Activated gamma-delta T cell treated with Interleukin-2 at 50 U/mL for 16 hours (primary cell): ENCODE measurements at regions not wholly inside any gene's neighbourhood (a gene's known extent, or its start where the extent isn't known, plus 50 kb on each side); places are given as distances from the start of the nearest gene placed in this dataset.

Source experiments
- DNase-seq: peaks from one replicate; pipeline ENCODE4 v3.0.0-alpha.2; 2020

DNA sequence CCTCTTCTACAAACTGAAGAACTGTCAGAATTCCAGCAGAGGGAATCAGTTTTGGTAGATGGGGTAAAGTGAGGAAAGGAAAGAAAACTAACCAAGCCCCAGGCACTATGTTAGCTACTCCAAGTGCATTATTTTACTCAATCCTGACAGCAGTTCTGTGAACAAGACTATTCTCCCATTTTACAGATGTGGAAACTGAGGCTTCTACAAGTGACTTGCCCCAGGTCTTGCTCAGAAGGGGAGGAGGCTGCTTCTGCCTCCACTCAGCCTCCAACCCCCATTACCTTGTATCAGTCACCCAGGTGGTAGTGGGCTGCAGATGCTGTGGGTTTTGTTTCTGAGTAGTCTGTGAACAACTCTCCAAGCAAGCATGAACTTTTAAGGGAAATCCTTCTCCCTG, 315.2 kb upstream of the MAF start:
- no peak for DNase-seq

DNA sequence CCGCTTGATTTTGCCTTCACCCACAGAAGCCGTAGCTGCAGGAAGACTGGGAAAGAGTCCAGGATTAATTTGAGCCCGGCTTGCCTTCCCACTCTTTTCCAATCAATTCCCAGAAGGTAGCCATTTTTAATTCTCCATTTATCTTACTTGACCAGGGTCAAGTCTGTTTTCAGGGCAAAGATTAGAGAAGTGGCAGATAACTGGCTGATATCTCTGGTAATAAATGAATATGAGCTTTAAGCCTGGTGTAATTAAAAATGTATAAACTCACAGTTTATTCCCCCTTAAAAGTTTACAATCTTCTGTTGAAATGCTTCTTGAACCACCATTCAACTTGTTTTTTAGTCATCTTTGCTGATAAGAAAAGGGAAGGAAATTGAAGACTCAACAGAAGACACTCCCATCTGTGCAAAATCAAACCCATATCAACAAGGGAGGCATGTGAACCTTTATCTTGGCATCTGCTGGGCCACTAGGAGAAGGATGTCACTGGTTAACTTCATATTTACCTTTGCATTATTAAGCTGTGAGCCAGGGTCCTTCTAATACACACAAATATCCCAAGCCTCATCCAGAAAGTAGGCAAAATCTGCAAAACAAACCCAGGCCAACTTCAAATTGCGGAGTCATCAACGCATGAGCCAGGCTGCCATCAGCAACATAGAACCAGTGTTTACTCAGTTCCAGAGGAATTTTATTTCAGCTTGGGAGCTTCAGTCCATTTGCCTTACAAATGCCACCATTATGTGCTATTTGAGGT, 314.6 kb upstream of the MAF start:
- DNase-seq, result no peak

DNA sequence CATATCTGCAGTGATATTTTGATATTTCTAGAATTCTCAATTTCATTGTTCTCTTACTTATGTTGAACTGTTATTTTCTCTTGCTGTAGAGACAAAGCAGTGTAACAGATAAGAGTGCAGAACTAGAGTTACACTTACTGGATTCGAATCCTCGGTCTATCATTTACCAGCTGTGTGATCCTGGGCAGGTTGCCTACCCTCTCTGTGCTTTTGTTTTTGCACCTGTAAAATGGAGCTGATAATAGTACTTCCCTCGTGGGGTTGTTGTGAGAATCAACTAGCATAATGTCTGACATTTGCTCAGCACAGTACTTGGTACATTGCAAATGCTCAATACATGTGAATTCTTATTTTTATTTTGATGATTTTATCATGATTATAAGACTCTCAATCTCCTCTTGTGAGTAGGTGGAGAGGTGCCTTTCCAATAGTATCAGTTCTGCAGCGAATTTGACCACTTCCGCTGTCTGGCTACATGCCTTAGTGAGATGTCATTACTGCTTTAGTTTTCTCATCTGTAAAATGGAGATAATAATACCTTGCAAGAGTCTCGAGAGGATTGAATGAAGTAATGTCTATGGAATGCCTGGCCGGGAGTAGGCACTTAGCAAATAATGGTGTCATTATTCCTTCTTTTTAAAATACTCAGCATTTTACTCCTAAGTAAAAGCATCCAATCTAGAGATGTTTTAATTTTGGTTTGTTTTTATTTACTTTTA, 312.2 kb upstream of the MAF start:
- DNase-seq, result no peak

DNA sequence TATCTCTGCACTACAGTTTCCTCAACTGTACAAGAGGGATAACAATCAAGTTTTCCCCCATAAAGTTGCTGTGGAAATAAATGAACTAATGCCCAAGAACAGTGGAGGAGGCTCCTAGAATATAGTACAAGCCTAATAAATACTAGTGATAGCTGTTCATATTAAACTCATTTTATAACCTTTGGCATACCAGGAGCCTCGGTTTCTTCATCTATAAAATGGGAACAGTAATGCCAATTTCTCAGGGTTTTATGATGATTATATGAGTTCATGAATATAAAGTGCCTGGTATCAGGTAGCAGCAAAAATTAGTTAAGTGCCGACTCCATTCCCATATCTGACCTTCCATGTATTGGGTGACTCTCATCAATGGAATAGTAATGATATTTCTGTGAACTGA, 311.1 kb upstream of the MAF start:
- DNase-seq, result no peak

DNA sequence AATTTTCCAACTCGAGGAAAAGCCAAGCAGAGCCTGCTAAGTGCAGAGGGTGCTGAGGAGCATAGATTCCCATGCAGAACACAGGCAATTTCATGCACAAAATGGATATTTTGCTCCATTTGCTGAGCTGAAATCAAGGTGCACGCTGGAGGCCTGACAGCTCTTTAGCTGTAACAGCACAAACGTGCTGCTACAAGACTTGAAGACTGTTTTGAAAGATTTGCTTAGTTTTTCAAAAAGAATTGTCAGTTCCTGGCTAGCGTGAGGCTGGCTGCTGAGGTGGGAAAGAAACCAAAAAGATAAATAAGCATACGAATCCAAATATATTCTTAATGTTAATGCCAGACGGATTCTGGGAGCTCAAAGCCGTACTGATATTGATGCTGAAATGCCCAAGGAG, 309.0 kb upstream of the MAF start:
- no peak for DNase-seq

DNA sequence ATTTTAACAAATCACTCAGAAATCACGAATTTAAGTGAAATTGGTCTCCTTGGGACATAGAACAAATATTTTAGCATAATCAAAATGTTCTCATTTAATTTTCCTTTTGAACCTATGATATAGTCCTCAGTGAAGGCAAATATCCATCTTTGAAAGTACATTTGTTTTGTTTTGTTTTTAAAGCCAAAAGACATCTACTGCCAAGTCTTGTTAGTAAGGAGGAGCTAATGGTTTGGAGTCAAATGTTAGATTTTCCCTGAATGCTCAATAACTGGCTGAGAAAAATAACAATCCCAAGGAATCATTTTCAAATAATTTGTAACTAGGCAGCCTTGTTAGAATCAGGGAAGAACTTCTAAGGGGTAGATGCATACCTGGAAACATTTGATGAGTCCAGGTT, 302.9 kb upstream of the MAF start:
- no peak for DNase-seq

DNA sequence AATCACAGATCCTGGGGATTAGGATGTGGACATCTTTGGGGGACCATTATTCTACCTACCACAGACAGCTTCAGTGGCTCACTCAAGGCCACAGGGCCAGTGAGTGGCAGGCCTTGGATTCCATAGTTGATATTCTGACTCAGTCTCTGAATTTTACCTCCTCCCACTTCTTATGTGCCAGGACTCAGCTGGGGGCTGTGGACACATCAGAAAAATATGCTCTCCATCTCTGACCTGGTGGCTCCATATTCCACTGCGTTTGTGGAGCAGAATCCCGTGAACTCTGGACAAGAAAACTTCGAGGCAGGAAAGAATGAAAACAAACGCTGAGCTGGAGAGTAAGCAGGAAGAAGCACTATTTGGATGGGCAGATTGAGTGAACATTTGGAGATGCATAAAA, 301.8 kb upstream of the MAF start:
- no peak for DNase-seq

DNA sequence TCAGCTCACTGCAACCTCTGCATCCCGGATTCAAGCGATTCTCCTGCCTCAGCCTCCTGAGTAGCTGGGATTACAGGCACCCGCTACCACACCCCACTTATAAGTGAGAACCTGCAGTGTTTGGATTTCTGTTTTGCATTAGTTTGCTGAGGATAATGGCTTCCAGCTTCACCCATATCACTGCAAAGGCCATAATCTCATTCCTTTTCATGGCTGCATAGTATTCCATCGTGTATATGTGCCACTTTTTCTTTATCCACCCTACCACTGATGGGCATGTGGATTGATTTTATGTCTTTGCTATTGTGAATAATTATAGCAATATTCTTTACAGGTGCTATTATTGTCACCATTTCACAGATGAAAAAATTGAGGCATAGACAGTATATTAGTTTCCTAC, 301.0 kb upstream of the MAF start:
- DNase-seq, result no peak

DNA sequence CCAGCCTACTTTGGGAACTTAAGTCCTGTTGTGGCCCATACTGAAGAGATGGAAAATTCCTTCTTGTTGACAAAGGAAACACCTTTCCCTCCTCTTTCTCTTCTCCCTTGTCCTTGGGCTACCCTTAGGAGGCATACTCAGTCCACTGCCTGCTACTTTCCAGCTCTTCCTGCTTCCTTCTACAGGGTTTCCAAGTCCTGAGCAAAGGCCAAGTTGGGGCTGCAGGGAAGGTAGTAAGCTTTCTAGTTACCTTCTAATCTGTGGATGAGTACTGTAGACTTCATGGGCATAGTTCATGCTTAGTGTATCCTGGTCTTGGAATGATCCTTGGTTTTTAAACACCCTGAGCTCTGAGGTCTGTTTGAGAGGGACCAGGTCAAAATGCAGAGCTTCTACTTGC, 299.2 kb upstream of the MAF start:
- no peak for DNase-seq

DNA sequence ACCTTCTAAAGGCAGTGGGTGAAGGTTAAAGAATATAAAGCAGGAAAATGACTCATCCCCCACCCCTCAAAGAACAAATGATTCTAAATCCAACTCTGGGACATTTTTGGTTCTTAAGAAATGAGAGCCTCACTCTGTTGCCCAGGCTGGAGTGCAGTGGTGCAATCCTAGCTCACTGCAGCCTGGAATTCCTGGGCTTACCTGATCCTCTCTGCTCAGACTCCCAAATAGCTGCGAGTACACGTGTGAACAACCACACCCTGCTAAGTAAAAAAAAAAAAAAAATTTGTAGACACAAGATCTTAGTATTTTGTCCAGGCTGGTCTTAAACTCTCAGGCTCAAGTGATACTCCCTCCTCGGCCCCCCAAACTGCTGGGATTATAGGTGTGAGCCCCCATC, 298.8 kb upstream of the MAF start:
- DNase-seq, result no peak

DNA sequence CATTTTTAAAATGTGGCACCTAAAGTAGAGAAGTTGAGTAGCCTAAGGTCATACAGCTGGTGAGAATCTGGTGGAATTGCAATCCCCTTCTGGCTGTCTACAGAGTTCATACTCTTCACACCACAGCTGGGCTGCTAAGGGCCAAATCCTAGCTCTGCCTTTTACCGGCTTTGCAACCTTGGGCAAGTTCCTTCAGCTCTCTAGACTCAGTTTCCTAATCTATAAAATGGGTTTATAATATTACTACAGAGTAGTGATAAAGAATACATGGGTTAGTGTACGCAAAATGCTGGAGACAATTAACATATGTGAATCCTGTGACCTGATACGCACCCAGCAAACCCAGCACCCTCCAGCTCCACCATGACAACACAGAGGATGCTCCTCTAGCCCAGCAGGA, 298.2 kb upstream of the MAF start:
- DNase-seq, result no peak

DNA sequence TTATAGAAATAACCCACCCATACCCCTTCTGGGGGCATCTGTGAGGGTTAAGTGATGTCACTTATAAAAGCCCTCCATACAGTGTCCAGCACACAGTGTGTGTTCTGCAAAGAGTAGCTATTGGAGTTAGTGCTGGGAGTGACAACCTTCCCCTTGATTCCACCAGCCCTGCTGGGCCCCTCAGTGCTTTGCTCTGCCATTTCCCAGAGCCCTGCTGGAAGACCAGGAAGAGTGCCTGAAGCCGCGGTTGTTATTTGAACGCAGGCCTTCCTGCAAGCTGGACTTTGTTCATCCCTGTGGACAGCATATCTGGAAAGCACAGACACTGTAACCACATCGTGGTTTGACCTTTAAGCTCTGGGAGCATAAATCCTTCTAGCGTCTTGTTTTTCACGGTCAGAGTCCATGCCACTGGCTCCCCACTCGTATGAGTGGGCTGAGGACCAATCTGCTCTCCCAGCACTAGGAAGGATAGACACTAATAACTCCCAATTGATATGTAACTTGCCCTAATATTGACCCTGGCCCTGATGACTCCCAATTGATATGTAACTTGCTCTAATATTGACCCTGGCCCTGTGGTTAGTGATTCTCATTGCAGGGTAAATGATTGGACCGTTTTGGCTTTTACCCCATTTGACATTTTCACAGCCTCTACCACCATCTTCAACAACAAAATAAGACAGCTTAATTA, 297.1 kb upstream of the MAF start:
- no peak for DNase-seq

DNA sequence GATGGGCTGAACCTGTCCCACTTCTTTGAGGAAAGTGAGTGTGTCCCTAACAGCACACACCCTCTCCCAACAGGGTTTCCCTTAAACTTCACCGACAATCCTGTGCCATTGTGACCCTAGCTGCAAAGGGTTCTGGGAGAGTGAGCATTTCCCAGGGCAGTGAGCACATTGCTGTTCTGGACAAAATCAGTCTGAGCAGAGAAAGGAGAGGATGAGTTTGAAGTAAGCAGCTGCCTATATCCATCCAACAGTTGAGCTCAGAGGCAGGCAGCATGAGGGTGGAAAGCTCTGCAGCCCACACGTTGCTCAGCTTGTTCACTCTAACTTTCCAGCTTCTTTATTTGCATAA, 296.5 kb upstream of the MAF start:
- no peak for DNase-seq

DNA sequence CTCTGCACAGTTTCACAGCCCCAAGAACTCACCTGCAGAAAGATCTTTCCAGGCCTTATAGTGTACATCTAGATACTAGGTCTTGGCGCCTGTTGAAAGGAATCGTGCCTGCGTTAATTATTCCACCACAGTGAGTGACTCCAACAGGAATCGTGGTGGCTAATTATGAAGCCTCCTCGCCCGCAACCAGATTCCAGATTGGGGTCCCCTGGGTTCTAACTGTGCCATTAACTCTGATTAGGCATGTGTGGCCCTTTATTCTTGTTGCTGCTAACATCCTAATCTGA, 295.3 kb upstream of the MAF start:
- no peak for DNase-seq

DNA sequence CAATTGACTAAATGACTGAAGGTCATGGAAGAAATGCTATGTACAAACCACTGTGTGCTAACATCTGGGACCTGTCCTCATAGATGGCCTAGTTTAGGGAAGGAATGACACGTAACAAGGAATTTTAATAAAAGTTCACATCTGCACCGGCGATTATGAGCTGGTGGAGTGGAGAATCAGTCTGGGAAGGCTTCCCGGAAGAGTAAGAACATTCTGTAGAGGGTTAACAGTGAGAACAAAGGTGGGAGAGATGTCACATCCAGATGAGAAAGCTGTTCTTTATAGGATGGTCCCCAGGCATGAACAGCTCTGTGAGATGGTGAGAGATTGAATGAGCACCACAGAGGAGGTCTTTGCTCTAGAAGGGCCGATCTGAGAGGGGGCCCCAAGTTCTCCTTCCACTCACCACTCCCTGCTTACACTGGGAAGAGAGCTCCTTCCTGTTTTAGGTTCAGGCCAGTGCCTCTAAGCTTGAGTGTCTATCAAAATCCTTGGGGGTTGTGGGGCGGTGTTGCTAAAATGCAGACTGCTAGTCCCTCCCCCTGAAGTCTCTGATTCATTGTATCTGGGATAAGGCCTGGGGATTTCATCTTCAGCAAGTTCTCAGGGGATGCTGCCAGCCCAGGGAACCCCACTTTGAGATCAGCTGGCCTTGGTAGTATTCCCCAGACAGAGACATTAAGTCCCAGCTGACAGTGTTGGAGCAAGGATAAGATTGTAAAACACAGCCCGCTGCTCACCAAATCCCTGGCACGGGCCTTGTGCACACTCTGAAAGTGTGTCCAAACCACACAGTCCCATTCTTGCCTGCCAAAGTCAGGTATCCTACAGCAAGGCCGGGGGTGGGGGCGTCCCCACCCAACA, 294.7 kb upstream of the MAF start:
- DNase-seq, result no peak

DNA sequence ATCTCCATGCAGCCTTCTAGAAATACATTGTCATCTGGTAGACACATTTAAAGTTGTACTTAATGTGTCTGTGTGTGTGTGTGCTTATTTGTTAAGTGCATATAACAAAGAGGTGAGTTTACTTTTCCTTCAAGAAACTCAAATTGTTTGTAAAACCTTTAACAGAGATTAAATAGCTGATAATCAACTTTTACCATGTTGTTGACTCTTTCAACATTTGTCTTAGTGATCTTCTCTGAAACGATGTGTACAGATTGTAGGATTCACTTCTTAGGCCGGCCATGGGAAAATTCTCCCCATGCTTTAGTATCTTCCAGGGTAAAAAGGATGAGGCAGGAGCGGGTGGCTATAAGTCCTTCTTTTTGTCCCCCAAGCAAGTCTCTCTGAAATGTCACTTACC, 292.9 kb upstream of the MAF start:
- DNase-seq, result no peak

DNA sequence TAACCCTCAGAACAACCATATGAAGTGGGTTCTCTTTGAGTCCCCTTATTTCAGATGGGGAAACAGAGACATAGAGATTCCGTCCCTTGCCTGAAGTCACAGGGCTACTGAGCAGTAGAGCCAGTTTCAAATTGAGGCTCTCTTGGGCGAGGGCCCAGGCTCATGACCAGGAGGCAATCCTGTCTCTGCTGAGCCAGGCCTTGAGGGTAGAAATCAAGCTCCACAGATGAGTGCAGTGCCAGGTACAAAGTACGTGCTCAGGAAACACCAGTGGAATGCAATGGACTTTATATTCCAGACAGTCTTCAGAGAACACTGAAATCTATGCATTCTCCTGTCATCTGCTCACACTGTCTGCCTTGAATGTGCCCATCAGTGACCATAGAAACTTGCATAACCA, 291.7 kb upstream of the MAF start:
- no peak for DNase-seq

DNA sequence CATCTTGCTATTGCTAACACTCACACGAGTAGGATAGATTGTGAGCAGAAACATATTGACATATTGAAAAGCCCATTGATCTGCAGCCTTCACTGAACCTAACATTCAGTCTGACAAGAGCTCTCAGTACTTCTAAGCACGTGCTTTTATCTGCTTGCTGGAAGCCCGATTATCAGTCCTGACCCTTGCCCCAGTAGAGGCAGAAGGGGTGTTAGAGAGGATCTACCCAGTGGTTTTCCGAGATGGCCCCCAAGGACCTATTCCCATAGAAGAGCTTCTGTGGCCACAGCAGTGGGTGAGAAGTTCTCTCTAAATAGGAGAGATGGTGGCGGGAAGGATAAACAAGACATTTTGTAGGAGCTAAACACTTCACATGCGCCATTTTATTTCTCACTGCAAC, 290.9 kb upstream of the MAF start:
- DNase-seq, result no peak

DNA sequence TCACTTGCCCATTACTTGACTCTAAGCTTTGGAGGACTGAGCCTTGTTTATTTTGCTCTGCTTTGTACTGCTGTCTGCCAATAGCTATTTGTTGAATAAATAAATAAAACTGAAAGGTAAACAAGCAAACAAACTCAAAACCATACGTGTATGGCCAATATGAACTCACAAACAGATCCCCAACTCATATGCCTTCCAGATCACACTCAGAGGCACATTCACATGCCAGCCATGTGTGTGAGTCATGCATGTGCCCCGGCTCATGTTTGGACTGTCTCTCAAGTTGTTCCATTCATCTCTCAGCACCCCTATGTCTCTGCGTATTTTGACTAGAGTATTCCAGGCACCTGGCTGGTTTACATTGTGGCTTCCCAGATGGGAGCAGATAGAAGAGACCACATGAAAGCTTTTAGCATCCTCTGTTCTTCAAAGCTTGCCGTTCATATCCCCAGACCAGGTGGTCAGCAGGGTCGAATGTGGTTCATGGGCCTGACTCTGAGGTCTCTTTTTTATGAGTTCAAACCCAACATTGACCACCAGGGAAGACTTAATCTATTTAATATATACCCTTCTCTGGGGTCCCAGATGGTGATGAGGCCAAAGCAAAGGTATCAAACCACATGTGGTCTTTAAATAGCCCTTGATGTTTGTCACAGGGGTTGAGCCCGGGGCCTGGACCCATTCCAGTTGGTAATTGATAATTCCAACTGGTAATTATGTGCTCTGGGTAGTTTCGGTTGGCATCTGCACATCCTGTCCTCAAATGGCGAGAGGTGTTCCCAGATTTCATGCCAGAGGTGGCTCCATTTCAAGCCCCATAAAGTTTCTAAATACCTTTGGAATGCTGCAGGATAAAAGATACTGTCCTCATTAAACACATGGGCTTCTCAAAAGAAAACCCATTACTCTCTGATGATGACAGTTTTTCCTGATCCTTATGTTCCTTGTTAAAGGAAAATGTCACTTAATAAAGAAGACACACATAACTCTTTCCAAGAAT, 287.3 kb upstream of the MAF start:
- no peak for DNase-seq

DNA sequence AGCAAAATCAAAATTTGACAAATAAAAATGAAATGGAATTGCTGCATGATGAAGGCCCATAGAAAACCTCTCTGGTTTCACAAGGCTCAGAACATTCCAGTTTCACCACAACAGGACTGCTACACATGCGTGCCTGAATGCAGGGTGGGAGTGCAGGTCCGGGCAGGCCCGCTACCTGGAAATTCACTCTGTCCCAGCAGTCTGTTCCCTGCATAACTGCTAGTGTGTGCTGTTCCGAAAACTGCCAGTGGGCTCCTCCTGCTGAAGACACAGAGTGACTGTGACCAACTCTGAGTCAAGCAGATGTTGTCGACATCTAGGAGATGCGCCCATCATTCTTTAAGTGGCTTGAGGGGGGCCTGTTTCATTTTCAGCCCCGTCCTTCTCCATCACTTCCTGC, 284.8 kb upstream of the MAF start:
- DNase-seq, result no peak

DNA sequence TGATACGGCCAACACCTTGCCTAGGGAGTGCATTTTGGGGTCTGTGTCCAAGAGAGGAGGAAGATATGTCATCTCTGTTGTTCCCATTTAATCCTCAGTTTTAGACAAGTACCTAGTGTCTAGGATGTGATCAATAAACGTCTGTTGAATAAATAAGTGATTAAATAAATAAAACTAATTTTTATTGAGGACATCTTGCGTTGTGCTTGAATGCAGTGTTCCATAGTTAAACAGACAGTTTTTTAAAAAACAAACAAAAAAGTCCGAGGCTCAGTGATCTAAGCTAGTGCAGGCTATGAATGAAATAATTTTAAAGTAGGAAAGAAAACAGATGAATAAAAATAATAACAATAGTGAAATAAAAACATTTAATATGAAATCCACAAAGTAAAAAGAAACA, 283.0 kb upstream of the MAF start:
- no peak for DNase-seq

DNA sequence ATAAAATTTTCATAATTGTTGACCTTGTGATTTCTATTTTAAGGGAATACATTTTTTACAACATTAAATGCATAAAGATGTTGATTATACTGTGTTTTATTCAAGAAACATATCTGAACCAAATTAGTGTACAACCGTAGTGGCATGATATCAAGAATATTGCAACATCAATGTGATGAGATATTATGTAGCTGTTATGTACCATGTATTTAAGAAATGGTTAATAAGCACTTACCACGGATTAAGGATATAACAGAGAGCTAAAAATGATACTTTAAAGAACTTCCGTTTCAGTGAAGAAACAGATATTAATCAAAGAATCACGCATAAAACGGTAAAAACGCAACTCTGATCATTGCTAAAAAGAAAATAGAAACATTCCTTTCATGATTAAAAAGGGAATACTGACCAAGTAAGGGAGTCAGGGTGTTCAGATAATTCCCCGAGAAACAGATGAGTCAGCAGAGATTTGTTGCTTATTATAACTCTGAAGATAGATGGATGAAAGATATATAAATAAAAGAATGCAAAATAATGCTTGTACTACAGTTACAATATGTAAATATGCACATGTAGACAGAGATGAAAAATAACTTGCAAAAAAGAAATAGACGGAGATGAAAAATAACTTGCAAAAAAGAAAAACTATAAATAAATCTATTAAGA, 281.9 kb upstream of the MAF start:
- DNase-seq, result no peak
